HS-27A (cell line): ENCODE measurements at regions not wholly inside any gene's neighbourhood (a gene's known extent, or its start where the extent isn't known, plus 50 kb on each side); places are given as distances from the start of the nearest gene placed in this dataset.
"Not testable (repeated sequence)": the region's sequence is repeated elsewhere in the genome, so short reads cannot be mapped to it uniquely, and the experiment has no call there.

Experiments
- DNase-seq: peaks from one replicate; pipeline ENCODE4 v3.0.0-alpha.2; 2012; ENCODE audit warnings: low read depth, missing footprints

GRCh38 chr21:18716578-18717138 lies 313.1 kb upstream of the TMPRSS15 start:
- DNase-seq, result peak; percentile 5

GRCh38 chr21:18722193-18722592 lies 318.6 kb upstream of the TMPRSS15 start:
- no peak for DNase-seq

GRCh38 chr21:18723171-18723570 lies 319.6 kb upstream of the TMPRSS15 start:
- no peak for DNase-seq

GRCh38 chr21:18725653-18726052 lies 322.1 kb upstream of the TMPRSS15 start:
- DNase-seq, result no peak

GRCh38 chr21:18741954-18742353 lies 338.4 kb upstream of the TMPRSS15 start:
- DNase-seq, result no peak

- no peak for DNase-seq
These were observed 339.9 kb upstream of the TMPRSS15 start for GRCh38 chr21:18743531-18743930.

- no peak for DNase-seq
These were observed 341.3 kb upstream of the TMPRSS15 start for GRCh38 chr21:18744840-18745239.

GRCh38 chr21:18752894-18753293 lies 349.3 kb upstream of the TMPRSS15 start:
- not testable (repeated sequence) for DNase-seq

- DNase-seq, result not testable (repeated sequence)
These were observed 352.7 kb upstream of the TMPRSS15 start for GRCh38 chr21:18756272-18756671.

GRCh38 chr21:18759267-18759666 lies 355.7 kb upstream of the TMPRSS15 start:
- DNase-seq, result no peak

GRCh38 chr21:18759751-18760161 lies 356.2 kb upstream of the TMPRSS15 start:
- no peak for DNase-seq

- no peak for DNase-seq
These were observed 356.7 kb upstream of the TMPRSS15 start for GRCh38 chr21:18760247-18760646.

GRCh38 chr21:18764720-18765119 lies 361.1 kb upstream of the TMPRSS15 start:
- DNase-seq, result no peak

- no peak for DNase-seq
These were observed 366.0 kb upstream of the TMPRSS15 start for GRCh38 chr21:18769599-18769998.

- DNase-seq, result no peak
These were observed 368.3 kb upstream of the TMPRSS15 start for GRCh38 chr21:18771845-18772380.

- peak; percentile 72 for DNase-seq
These were observed 368.8 kb upstream of the TMPRSS15 start for GRCh38 chr21:18772404-18772803.

- DNase-seq, result no peak
These were observed 369.3 kb upstream of the TMPRSS15 start for GRCh38 chr21:18772897-18773296.

GRCh38 chr21:18776936-18777335 lies 373.4 kb upstream of the TMPRSS15 start:
- DNase-seq, result no peak

- no peak for DNase-seq
These were observed 379.1 kb upstream of the TMPRSS15 start for GRCh38 chr21:18782721-18783120.

- peak; percentile 51 for DNase-seq
These were observed 397.9 kb upstream of the TMPRSS15 start for GRCh38 chr21:18801468-18801867.

- no peak for DNase-seq
These were observed 400.0 kb upstream of the TMPRSS15 start for GRCh38 chr21:18803624-18804023.

- DNase-seq, result no peak
These were observed 406.6 kb upstream of the TMPRSS15 start for GRCh38 chr21:18810136-18810535.

GRCh38 chr21:18812308-18812707 lies 408.7 kb upstream of the TMPRSS15 start:
- no peak for DNase-seq

- no peak for DNase-seq
These were observed 415.9 kb upstream of the TMPRSS15 start for GRCh38 chr21:18819507-18819906.
